ENCODE measurements at regions not wholly inside any gene's neighbourhood (a gene's known extent, or its start where the extent isn't known, plus 50 kb on each side); places are given as distances from the start of the nearest gene placed in this dataset.

DNA sequence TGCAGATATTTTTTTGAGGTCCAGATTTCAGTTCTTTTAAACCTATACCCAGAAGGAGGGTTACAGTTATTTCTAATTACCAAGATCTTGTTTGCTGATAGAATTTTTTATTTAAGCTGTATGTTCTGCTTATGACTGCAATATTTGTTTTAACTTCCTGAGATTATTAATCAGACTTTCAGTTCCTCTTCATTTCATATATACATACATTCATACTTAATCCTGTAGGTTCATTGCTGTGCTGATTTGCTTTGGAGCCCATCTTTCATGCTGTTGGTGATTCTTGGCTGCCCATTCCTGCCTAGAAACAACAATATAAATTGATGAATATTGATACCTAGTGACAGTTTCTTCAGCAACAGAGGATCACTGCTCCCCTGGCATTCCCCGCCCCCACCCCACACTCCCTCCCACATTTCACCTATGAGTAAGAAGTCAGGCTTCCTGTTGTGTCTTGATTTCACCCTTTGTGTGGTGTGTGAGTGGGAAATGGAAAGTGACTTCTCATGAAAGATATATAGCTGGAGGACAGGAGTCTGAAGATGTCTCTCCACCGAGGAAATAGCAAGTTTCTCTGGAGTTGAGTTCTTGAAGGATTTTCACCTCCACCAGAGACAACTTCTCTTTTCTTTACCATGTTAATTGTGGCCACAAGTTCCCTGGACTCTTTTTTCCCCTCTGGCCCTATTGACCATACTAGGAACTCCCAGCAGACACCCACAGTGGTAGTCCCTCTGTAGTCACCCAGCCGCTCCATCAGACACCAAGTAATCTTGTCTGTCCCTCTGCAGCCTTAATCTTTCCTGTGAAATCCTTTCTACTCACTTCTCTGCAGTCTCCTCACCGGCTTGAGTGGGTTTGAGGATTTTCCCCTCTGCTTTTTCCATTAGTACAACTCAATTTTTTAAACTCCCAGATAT, 118.4 kb downstream of the ASB9 start:
- peak; percentile 8 for DNase-seq (ENCODE audit: low spot score)
- peaks cover 2% of the 10 kb centered on the region for H3K27me3 Mint-ChIP-seq (ENCODE audit: insufficient read depth)
- no peaks in the 10 kb centered on the region for H3K9me3 Mint-ChIP-seq
- H3K27ac Mint-ChIP-seq: peak overlapping the region; percentile 79
- peaks cover 23% of the 10 kb centered on the region for H3K4me1 Mint-ChIP-seq (ENCODE audit: low read depth)
- H3K4me3 Mint-ChIP-seq: peak overlapping the region; percentile 57
- intact Hi-C loops (cut with micrococcal nuclease): loop anchor here (1.0 to 10.0 kb wide), 3 partner anchors 8 to 183 kb away; partner anchors contain the start of gene PIGA
- peaks cover 11% of the 10 kb centered on the region for H3K36me3 Mint-ChIP-seq (ENCODE audit: low read depth)

DNA sequence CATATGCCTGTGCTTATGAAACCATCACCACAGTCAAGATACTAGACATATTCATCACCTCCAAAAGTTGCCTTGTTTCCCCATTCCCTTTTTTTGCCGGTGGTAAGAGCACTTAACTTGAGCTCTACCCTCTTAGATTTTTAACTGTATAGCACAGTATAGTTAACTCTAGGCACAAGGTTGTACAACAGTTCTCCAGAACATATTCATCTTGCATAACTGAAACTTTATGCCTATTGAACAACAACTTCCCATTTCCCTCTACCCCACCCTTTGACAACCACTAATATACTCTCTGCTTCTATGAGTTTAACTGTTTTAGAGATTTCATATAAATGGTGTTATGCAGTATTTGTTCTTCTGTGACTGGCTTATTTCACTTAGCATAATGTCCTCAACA, 119.3 kb downstream of the ASB9 start:
- no peaks in the 10 kb centered on the region for H3K9me3 Mint-ChIP-seq
- H3K4me1 Mint-ChIP-seq (ENCODE audit: low read depth): peaks cover 23% of the 10 kb centered on the region
- H3K27ac Mint-ChIP-seq: no peak overlapping the region
- H3K27me3 Mint-ChIP-seq (ENCODE audit: insufficient read depth): peaks cover 2% of the 10 kb centered on the region
- peaks cover 11% of the 10 kb centered on the region for H3K36me3 Mint-ChIP-seq (ENCODE audit: low read depth)
- intact Hi-C loops (cut with micrococcal nuclease): loop anchor here (10.0 kb wide), 1 partner anchor 184 kb away; the partner anchor contains the start of gene PIGA
- no peak for DNase-seq (ENCODE audit: low spot score)
- H3K4me3 Mint-ChIP-seq: no peak overlapping the region

DNA sequence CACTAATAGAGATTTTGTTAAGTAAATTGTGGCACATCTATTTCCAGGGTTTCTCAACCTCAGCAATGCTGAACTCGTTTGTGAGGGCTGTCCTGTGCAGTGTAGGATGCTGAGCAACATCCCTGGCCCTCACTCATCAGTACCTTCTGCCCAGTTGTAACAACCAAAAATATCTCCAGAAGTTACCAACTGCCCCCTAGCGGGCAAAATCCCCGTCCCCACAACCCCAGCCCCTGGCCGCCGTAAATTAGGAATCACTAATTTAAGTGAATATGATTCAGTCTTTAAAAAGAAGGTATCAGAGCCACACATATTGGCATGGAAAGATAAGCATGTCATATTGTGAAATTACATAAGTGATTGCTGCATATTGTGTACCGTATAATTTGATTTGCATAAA, 123.4 kb downstream of the ASB9 start:
- Mint-ChIP-seq H3K9me3 (no peaks in the 10 kb centered on the region), H3K4me3 (no peak overlapping the region), H3K36me3 (ENCODE audit: low read depth) (peaks cover 6% of the 10 kb centered on the region), H3K27me3 (ENCODE audit: insufficient read depth) (peaks cover 2% of the 10 kb centered on the region), H3K4me1 (ENCODE audit: low read depth) (peaks cover 33% of the 10 kb centered on the region), H3K27ac (no peak overlapping the region)
- intact Hi-C loops (cut with micrococcal nuclease): no loop called here
- no peak for DNase-seq (ENCODE audit: low spot score)

DNA sequence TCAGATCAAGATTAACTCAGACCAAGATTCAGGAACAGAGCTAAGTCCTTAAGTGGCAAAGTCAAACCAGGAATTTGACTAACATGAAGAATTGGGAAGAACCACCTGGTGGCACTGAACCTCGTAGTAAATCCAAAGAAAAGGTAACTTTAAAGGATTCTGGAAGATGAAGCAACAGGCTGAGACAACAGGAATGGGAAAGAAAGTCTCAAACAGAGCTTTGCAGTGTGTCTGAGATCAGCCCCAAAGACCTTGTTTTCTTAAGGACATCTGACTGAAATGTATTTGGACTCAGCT, 126.1 kb downstream of the ASB9 start:
- no peak overlapping the region for H3K27ac Mint-ChIP-seq
- peaks cover 21% of the 10 kb centered on the region for H3K4me1 Mint-ChIP-seq (ENCODE audit: low read depth)
- H3K27me3 Mint-ChIP-seq (ENCODE audit: insufficient read depth): no peaks in the 10 kb centered on the region
- H3K4me3 Mint-ChIP-seq: no peak overlapping the region
- H3K36me3 Mint-ChIP-seq (ENCODE audit: low read depth): peaks cover 3% of the 10 kb centered on the region
- intact Hi-C loops (cut with micrococcal nuclease): loop anchor here (1.0 to 5.0 kb wide), 5 partner anchors 36 to 1104 kb away; partner anchors contain the start of genes FANCB and MOSPD2
- H3K9me3 Mint-ChIP-seq: no peaks in the 10 kb centered on the region
- DNase-seq (ENCODE audit: low spot score): no peak

DNA sequence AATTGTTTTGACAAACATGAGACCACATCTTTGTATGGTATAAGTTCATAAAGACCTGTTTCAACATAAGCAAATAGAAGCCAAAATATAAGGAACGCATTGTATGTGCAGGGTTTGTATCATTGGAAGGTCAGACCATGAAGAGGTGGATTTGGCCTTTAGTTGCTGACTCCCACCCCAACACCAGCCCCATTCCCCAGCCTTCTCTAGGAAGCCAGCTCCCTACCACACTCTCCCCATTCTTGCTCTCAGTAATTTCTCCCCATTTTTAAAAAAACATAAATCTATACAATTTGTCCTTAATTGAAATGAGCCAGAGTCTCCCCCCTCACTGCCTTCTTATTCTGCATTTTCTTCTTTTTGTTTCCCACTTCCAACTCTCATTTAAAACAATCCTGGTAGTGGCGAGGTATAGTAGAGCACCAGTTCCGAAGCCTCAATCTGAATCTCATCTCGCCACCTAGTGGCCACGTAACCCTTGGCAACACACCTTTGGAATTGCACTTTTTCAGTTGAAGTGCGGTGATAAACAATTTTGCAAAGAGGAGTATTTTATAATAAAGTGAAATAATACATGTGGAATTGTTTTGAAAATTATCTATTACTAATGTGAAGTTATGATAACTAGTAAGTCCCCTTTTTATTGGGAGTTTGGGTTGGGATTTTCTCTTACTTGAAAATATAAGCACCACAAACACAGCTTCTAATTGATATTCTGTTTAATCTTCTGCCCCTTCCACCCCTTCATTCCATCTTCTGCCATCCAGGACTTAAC, 126.6 kb downstream of the ASB9 start:
- peak; percentile 11 for DNase-seq (ENCODE audit: low spot score)
- intact Hi-C loops (cut with micrococcal nuclease): loop anchor here (1.0 to 5.0 kb wide), 5 partner anchors 36 to 1104 kb away; partner anchors contain the start of genes FANCB and MOSPD2
- H3K36me3 Mint-ChIP-seq (ENCODE audit: low read depth): no peaks in the 10 kb centered on the region
- peaks cover 21% of the 10 kb centered on the region for H3K4me1 Mint-ChIP-seq (ENCODE audit: low read depth)
- H3K27me3 Mint-ChIP-seq (ENCODE audit: insufficient read depth): no peaks in the 10 kb centered on the region
- H3K27ac Mint-ChIP-seq: peak overlapping the region; percentile 26
- H3K4me3 Mint-ChIP-seq: peak overlapping the region; percentile 37
- H3K9me3 Mint-ChIP-seq: no peaks in the 10 kb centered on the region

DNA sequence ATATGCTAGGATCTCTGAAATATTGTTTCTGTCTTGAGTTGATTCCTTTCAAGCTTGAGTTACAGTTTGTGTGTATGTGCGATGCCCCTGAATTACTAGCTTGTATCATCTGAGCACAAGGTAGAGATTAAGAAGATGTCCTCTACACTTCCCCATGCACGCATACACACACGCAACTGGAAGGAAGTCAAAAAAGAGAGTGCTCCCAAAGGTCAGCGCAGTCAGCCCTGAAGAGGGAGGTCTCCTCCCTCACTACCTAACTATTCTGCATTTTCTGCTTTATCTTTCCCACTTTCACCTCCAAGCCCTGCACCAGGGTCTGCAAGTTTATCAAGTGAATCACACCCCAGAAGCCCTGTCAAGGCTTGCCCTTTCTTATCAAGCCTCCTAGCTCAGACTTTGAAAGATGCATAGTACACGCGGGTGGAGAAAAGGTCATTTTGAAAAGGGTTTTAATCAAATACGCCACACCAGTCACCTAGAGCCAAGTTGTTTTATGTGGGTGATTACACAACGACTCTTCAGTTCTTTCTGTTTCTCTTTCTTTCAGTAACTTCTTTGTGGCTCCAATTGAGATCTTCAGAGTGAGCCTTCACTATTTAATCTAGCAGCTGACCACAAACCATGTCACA, 127.7 kb downstream of the ASB9 start:
- H3K9me3 Mint-ChIP-seq: no peaks in the 10 kb centered on the region
- H3K4me3 Mint-ChIP-seq: no peak overlapping the region
- H3K4me1 Mint-ChIP-seq (ENCODE audit: low read depth): peaks cover 21% of the 10 kb centered on the region
- peak overlapping the region; percentile 29 for H3K27ac Mint-ChIP-seq
- no peaks in the 10 kb centered on the region for H3K36me3 Mint-ChIP-seq (ENCODE audit: low read depth)
- intact Hi-C loops (cut with micrococcal nuclease): loop anchor here (1.0 to 5.0 kb wide), 5 partner anchors 17 to 1045 kb away; partner anchors contain the start of genes FANCB and MOSPD2
- DNase-seq (ENCODE audit: low spot score): no peak
- H3K27me3 Mint-ChIP-seq (ENCODE audit: insufficient read depth): no peaks in the 10 kb centered on the region

DNA sequence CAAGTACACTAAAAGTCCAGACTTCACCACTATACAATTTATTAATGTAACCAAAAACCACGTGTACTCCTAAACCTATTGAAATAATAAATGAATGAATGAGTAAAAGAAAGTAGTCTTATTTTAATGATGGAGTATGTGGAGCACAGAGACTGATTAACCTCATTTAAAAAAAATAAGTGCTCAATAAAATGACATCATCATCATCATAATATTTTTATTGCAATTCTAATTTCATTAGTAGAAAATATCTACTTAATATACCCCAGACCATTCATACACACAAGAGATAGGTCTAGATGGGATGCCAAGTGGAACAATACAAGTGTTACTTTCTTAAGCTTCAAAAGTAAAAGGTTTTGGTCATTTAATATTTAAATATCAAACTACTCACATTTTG, 133.1 kb downstream of the ASB9 start:
- Mint-ChIP-seq H3K27ac (no peak overlapping the region), H3K9me3 (no peaks in the 10 kb centered on the region), H3K27me3 (ENCODE audit: insufficient read depth) (no peaks in the 10 kb centered on the region), H3K4me1 (ENCODE audit: low read depth) (peaks cover under 1% of the 10 kb centered on the region), H3K36me3 (ENCODE audit: low read depth) (no peaks in the 10 kb centered on the region), H3K4me3 (no peak overlapping the region)
- DNase-seq (ENCODE audit: low spot score): no peak
- intact Hi-C loops (cut with micrococcal nuclease): no loop called here

DNA sequence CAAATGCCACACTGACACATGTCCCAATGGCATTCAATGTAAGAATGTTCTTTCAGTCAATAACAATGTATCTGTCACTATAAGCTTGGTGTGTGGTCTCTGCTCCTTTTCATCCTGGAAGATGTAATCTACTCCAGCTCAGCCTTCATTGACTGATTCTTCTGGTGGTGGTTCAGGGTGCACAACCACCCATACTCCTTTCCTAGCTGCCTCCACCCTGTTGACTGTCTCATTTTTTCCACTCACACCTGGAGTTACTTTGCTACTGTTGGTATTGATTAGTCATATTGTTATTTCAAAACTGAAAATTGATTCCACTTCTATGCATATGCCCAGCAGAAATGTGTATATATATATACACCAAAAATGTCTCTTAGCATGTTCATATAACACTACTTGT, 140.5 kb downstream of the ASB9 start:
- intact Hi-C loops (cut with micrococcal nuclease): loop anchor here (1.0 kb wide), 1 partner anchor 30 kb away; no protein-coding TSS in a partner anchor
- Mint-ChIP-seq H3K27ac (peak overlapping the region; percentile 70), H3K36me3 (ENCODE audit: low read depth) (no peaks in the 10 kb centered on the region), H3K4me3 (no peak overlapping the region), H3K4me1 (ENCODE audit: low read depth) (peaks cover 7% of the 10 kb centered on the region), H3K9me3 (no peaks in the 10 kb centered on the region), H3K27me3 (ENCODE audit: insufficient read depth) (peaks cover 4% of the 10 kb centered on the region)
- no peak for DNase-seq (ENCODE audit: low spot score)

DNA sequence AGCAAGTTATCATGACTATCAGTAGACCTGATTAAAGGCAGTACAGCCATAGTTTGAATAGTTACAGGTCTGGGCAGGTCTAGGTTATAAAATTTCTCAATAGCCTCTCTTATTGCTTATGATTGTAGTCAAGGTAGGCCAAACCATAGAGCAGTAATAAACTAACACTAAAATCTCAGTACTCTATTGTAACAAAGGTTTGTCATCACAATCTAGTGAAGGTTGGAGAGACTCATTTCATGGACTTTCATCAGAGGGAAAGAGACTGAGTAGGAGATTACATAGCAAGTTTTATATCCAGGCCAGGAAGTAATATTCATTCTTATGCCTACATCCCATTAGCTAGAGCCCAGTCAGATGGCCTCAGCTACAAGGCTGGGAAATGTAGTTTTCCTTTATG, 141.0 kb downstream of the ASB9 start:
- H3K27ac Mint-ChIP-seq: no peak overlapping the region
- no peak overlapping the region for H3K4me3 Mint-ChIP-seq
- intact Hi-C loops (cut with micrococcal nuclease): loop anchor here (1.0 kb wide), 1 partner anchor 30 kb away; no protein-coding TSS in a partner anchor

DNA sequence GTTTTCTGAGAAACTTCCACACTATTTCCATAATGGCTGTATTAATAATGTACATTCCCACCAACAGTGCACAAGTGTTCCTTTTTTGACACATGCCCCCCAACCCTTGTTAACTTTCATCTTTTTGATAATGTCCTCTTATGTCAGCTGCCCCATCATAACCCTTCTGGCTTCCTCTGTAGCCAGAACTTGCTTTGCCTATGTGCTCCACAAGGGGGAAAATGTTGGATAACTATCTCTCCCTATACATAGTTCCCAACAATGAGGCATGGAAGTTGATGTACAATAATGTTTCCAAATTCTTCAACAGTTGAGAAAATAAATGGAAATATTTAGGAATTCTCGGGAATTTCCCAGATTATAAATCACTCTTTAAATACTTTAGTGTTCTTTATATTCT, 142.9 kb downstream of the ASB9 start:
- H3K9me3 Mint-ChIP-seq: no peaks in the 10 kb centered on the region

More for the DNA sequence above, 141.0 kb downstream of the ASB9 start:
- no peak for DNase-seq (ENCODE audit: low spot score)
- peaks cover 4% of the 10 kb centered on the region for H3K27me3 Mint-ChIP-seq (ENCODE audit: insufficient read depth)
- no peaks in the 10 kb centered on the region for H3K36me3 Mint-ChIP-seq (ENCODE audit: low read depth)
- H3K4me1 Mint-ChIP-seq (ENCODE audit: low read depth): peaks cover 7% of the 10 kb centered on the region
- H3K9me3 Mint-ChIP-seq: no peaks in the 10 kb centered on the region

DNA sequence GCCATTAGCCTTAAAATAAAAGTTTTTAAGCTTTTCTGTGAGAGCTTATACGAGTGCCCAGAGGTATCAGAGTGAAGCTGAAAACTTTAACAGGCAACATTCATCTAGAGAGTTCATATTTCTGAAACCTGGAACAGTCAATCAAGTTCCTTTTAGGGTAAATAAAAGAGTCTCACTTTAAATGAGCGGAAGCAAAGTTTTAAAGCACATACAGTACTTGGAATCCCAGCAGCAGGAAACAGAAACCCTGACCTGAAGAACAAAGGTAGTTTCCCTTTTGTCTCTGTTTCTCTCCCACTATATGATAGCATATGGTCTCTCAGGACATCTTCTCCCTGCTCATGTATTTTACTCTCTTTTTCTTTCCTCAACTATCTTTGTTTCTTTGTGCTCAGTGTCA, 153.0 kb downstream of the ASB9 start:
- DNase-seq (ENCODE audit: low spot score): no peak
- Mint-ChIP-seq H3K36me3 (ENCODE audit: low read depth) (no peaks in the 10 kb centered on the region), H3K4me1 (ENCODE audit: low read depth) (peaks cover 11% of the 10 kb centered on the region), H3K4me3 (no peak overlapping the region), H3K9me3 (no peaks in the 10 kb centered on the region), H3K27me3 (ENCODE audit: insufficient read depth) (peaks cover 2% of the 10 kb centered on the region), H3K27ac (no peak overlapping the region)
- intact Hi-C loops (cut with micrococcal nuclease): no loop called here

More for the DNA sequence above, 142.9 kb downstream of the ASB9 start:
- intact Hi-C loops (cut with micrococcal nuclease): no loop called here
- Mint-ChIP-seq H3K4me1 (ENCODE audit: low read depth) (peaks cover 7% of the 10 kb centered on the region), H3K27me3 (ENCODE audit: insufficient read depth) (peaks cover 4% of the 10 kb centered on the region), H3K27ac (no peak overlapping the region), H3K36me3 (ENCODE audit: low read depth) (no peaks in the 10 kb centered on the region), H3K4me3 (no peak overlapping the region)
- no peak for DNase-seq (ENCODE audit: low spot score)

DNA sequence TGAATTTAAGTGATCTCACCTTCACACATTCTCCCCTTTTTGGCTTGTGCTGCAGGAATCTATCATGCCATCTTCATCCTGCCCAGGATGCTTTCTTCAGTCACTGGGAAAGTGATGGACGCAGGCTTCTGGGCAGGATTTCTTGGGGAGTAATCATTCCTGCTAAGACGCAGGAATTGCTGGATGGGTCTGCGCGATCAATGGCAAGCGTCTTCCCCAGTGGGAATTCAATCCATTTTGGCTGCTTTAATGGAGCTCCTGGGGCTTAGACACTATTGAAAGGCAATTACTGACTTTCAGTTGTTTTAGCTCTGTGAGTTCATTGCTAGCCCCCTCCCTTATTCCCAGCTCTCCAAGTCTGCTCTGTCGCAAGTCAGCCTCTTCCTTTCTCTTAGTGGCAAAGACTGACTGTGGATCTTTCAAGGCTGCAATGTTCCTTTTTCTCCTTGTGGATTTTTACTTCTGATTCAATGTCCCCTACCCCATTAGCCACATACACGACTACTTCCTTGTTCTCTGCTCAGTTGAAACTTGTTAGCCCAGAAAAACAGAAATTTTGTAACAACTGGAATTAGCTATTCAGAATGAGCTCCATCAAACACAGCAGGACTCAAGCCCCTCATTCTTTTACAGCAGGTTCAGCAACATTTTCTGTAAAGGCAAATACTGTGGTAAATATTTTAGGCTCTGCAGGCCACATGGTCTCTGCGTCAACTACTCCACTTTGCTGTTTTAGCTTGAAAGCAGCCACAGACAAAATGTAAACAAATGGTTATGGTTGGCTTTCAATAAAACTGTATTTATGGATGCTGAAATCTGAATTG, 154.9 kb downstream of the ASB9 start:
- Mint-ChIP-seq H3K4me1 (ENCODE audit: low read depth) (peaks cover 11% of the 10 kb centered on the region), H3K27ac (no peak overlapping the region), H3K4me3 (no peak overlapping the region), H3K9me3 (no peaks in the 10 kb centered on the region), H3K36me3 (ENCODE audit: low read depth) (no peaks in the 10 kb centered on the region), H3K27me3 (ENCODE audit: insufficient read depth) (no peaks in the 10 kb centered on the region)
- DNase-seq (ENCODE audit: low spot score): no peak
- intact Hi-C loops (cut with micrococcal nuclease): no loop called here

Measured in activated T-helper 1 cell treated with anti-CD3 and anti-CD28 coated beads, Interleukin-12 subunit alpha, Interleukin-12 subunit beta, Interleukin-2, Interleukin-4 antibody, amounts not matched to agents 30 ng/mL and 10 ng/mL and 1 ng/mL, durations not matched to agents 14 hours and 24 hours and 36 hours (primary cell).